K562 (cell line): ENCODE measurements at regions not wholly inside any gene's neighbourhood (a gene's known extent, or its start where the extent isn't known, plus 50 kb on each side); places are given as distances from the start of the nearest gene placed in this dataset.

Source experiments
- ATAC-seq: fragments of 200-7000 bp; cut with Tn5 transposase; 3 replicates; pipeline ENCODE4 v1.9.1; 2020; ENCODE audit warnings: moderate library complexity
- BruUV-seq: library from RNA; stranded (reverse); fragments of 400-500 nt; replicated peaks from 2 replicates; lab custom pipeline; 2021; lab: Mats Ljungman, UMichigan
- CTCF ChIA-PET: fragments of 300-600 bp; formaldehyde crosslinking; extraction: SDS; loops from one replicate; lab custom pipeline; 2021; ENCODE audit warnings: low intra/inter-chr PET ratio; lab: Yijun Ruan, JAX
- POLR2A ChIA-PET: fragments of 300-600, 350-650 bp; sonication (Branson Sonifier 250); formaldehyde crosslinking; extraction: SDS; loops from one replicate; lab custom pipeline; 2021; ENCODE audit warnings: antibody characterized with exemption, inconsistent platforms; lab: Yijun Ruan, JAX
- DNase-seq, 4 experiments: peaks; one replicate each; pipeline versions ENCODE4 v3.0.0 to v3.0.0-alpha.2; 2011 to 2018; ENCODE audit warnings: low spot score in 3 of 4, mixed read lengths in 3 of 4; ENCODE audit errors: extremely low read depth in 1 of 4
- FAIRE-seq: peaks from 2 replicates; lab custom pipeline; 2011; peaks lifted over from hg19 to GRCh38; lab: Jason Lieb, UNC
- H2AFZ ChIP-seq: 2 replicates; pipeline ENCODE4 v1.6.0; 2011; ENCODE audit warnings: low read depth, low read length, control low read depth, inconsistent platforms
- H3K27ac ChIP-seq: fragments of 200-600 bp; 3 replicates; pipeline ENCODE4 v1.8.0; 2011; ENCODE audit warnings: low read depth, mild to moderate bottlenecking, control low read depth, inconsistent platforms, low read length, moderate library complexity, mixed read lengths; ENCODE audit errors: extremely low read depth
- H3K27me3 ChIP-seq, 2 experiments: fragments of 300-600 bp in 1 of 2; 2 replicates in 1 of 2; 3 replicates in 1 of 2; pipeline versions ENCODE4 v1.6.0 to v1.8.0; 2011; ENCODE audit warnings: inconsistent platforms in 2 of 2, low read length in 2 of 2, mild to moderate bottlenecking in 1 of 2, mixed read lengths in 1 of 2, moderate library complexity in 1 of 2; ENCODE audit not compliant: control insufficient read depth in 2 of 2, insufficient read depth in 2 of 2
- H3K36me3 ChIP-seq: fragments of 300-600 bp; 3 replicates; pipeline ENCODE4 v1.8.0; 2011; ENCODE audit warnings: mild to moderate bottlenecking, low read length, inconsistent platforms; ENCODE audit not compliant: control insufficient read depth, insufficient read depth
- H3K4me1 ChIP-seq, 2 experiments: fragments of 200-600 bp in 1 of 2; replicated peaks in 1 of 2; 2 replicates in 1 of 2; 3 replicates in 1 of 2; pipeline versions ENCODE4 v1.5.1 to v1.8.0; 2011; ENCODE audit warnings: inconsistent platforms in 2 of 2, low read length in 2 of 2, mild to moderate bottlenecking in 1 of 2, mixed read lengths in 1 of 2, moderate library complexity in 1 of 2; ENCODE audit not compliant: control insufficient read depth in 2 of 2, insufficient read depth in 2 of 2
- H3K4me2 ChIP-seq: 2 replicates; pipeline ENCODE4 v1.6.1; 2011; ENCODE audit warnings: low read length, control low read depth, inconsistent platforms, mixed read lengths; ENCODE audit not compliant: insufficient read depth
- H3K4me3 ChIP-seq: fragments of 200-600 bp; sonication (generic), shearing (Covaris generic); 2 replicates; pipeline ENCODE4 v1.5.1; 2016; ENCODE audit warnings: control low read depth, inconsistent platforms
- H3K79me2 ChIP-seq: fragments of 200-600 bp; 3 replicates; pipeline ENCODE4 v1.8.0; 2011; ENCODE audit warnings: low read length, inconsistent platforms; ENCODE audit not compliant: control insufficient read depth, insufficient read depth
- H3K9ac ChIP-seq, 2 experiments: 2 replicates each; pipeline versions ENCODE4 v1.6.0 to v1.6.1; 2011; ENCODE audit warnings: low read depth in 2 of 2, low read length in 2 of 2, control low read depth in 1 of 2, inconsistent platforms in 1 of 2, mild to moderate bottlenecking in 1 of 2, mixed read lengths in 1 of 2; ENCODE audit not compliant: insufficient read depth in 1 of 2
- H3K9me1 ChIP-seq: one replicate; pipeline ENCODE4 v1.6.0; 2011; ENCODE audit warnings: inconsistent platforms, mild to moderate bottlenecking, low read length, moderate library complexity; ENCODE audit not compliant: control insufficient read depth, insufficient read depth
- H3K9me3 ChIP-seq: replicated peaks from 2 replicates; pipeline ENCODE4 v1.5.1; 2011; ENCODE audit warnings: low read depth, low read length, inconsistent platforms; ENCODE audit not compliant: control insufficient read depth, insufficient read depth
- H4K20me1 ChIP-seq: replicated peaks from 2 replicates; pipeline ENCODE4 v1.6.1; 2011; ENCODE audit warnings: low read length, inconsistent platforms, mixed read lengths; ENCODE audit not compliant: control insufficient read depth, insufficient read depth
- MCM5 ChIP-seq: fragments of 450-650 bp; IDR thresholded peaks from 2 replicates; pipeline ENCODE4 v1.6.1; 2016; ENCODE audit warnings: low read depth
- NR2F6 ChIP-seq: fragments of 450-650 bp; formaldehyde crosslinking; IDR thresholded peaks from 2 replicates; pipeline ENCODE4 v1.4.0; 2020; ENCODE audit warnings: mild to moderate bottlenecking
- SMARCA5 ChIP-seq: fragments of 450-650 bp; IDR thresholded peaks from 2 replicates; pipeline ENCODE4 v1.6.1; 2016
- STAT6 ChIP-seq: sonication (generic); formaldehyde crosslinking; IDR thresholded peaks from 2 replicates; pipeline ENCODE4 v1.8.1; 2023; ENCODE audit warnings: mild to moderate bottlenecking, missing genetic modification reagents
- THAP7 ChIP-seq: fragments of 250-450 bp; sonication (Bioruptor Pico); IDR thresholded peaks from 2 replicates; pipeline ENCODE4 v1.5.0; 2021
- WGBS: fragments of 100-300 bp; shearing (Covaris generic); methylation state at CpG from one replicate; pipeline ENCODE4 v1.1.6; 2016; ENCODE audit warnings: low coverage, mixed read lengths; ENCODE audit not compliant: insufficient coverage; ENCODE audit errors: missing lambda C conversion rate; 5-methylcytosine and 5-hydroxymethylcytosine counted together
- in situ Hi-C: fragments of 300-500 bp; cut with MboI; formaldehyde crosslinking; loops from 4 replicates; pipeline ENCODE4 v1.15.0; 2018; ENCODE audit warnings: inconsistent platforms, mixed read lengths
- intact Hi-C: fragments of 100-400 bp; cut with micrococcal nuclease; formaldehyde crosslinking; loops from 2 replicates; pipeline ENCODE4 v1.14.2; 2022

- in situ Hi-C loops: no loop called here
Observed at GRCh38 chr5:168005936-168006335, 285.5 kb upstream of the WWC1 start.

More at GRCh38 chr5:168005936-168006335, 285.5 kb upstream of the WWC1 start:
- no peaks in the 10 kb centered on the region for H4K20me1 ChIP-seq
- H3K27ac ChIP-seq: no peak overlapping the region
- H3K36me3 ChIP-seq: no peaks in the 10 kb centered on the region
- H3K9me1 ChIP-seq: no peaks in the 10 kb centered on the region
- ATAC-seq (no peak), FAIRE-seq (no peak), DNase-seq (no peak)
- ChIA-PET CTCF (no interaction called here), POLR2A (no interaction called here)
- no TSS peak for BruUV-seq
- H3K9me3 ChIP-seq: no peaks in the 10 kb centered on the region
- TF ChIP-seq SMARCA5 (no peak), MCM5 (no peak), NR2F6 (CRISPR knock-in tag) (no peak), THAP7 (CRISPR knock-in tag) (no peak), STAT6 (no peak)
- no peak overlapping the region for H3K4me2 ChIP-seq
- H3K27me3 ChIP-seq: no peaks in the 10 kb centered on the region
- no peak overlapping the region for H3K4me3 ChIP-seq
- no peaks in the 10 kb centered on the region for H3K79me2 ChIP-seq
- intact Hi-C loops: no loop called here
- WGBS: 0% methylated on average over 3 of the region's 3 CpGs
- H2AFZ ChIP-seq: no peak overlapping the region
- no peaks in the 10 kb centered on the region for H3K4me1 ChIP-seq
- H3K9ac ChIP-seq: no peak overlapping the region
